ENCODE measurements at regions not wholly inside any gene's neighbourhood (a gene's known extent, or its start where the extent isn't known, plus 50 kb on each side); places are given as distances from the start of the nearest gene placed in this dataset.
"Not testable (repeated sequence)": the region's sequence is repeated elsewhere in the genome, so short reads cannot be mapped to it uniquely, and the experiment has no call there.

GRCh38 chr1:60850084-60850483, 232.3 kb upstream of the NFIA start:
- ATAC-seq: no peak
- TF ChIP-seq RARB (CRISPR knock-in tag; IDR thresholded peaks at IDR 0.05): no peak
- TF ChIP-seq ZNF70 (CRISPR knock-in tag; IDR thresholded peaks at IDR 0.05): no peak
- TF ChIP-seq, protein P1, sequence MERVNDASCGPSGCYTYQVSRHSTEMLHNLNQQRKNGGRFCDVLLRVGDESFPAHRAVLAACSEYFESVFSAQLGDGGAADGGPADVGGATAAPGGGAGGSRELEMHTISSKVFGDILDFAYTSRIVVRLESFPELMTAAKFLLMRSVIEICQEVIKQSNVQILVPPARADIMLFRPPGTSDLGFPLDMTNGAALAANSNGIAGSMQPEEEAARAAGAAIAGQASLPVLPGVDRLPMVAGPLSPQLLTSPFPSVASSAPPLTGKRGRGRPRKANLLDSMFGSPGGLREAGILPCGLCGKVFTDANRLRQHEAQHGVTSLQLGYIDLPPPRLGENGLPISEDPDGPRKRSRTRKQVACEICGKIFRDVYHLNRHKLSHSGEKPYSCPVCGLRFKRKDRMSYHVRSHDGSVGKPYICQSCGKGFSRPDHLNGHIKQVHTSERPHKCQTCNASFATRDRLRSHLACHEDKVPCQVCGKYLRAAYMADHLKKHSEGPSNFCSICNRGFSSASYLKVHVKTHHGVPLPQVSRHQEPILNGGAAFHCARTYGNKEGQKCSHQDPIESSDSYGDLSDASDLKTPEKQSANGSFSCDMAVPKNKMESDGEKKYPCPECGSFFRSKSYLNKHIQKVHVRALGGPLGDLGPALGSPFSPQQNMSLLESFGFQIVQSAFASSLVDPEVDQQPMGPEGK (CRISPR knock-in tag; IDR thresholded peaks at IDR 0.05; ENCODE audit: borderline replicate concordance): no peak

DNA sequence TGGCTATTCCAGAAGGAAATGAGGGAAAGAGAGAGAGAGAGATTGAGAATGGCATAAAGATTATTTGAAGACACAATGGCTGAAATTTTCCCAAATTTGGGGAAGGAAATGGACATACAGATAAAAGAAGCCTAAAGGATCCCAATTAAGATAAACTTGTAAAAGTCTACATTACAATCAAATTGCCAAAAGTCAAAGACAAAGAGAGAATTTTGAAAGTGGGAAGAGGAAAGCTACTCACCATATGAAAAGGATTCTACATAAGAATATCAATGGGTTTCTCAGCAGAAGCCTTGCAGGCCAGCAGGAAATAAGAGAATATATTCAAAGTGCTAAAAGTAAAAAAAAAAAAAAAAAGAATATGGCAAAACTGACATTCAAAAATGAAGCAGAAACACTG, 233.0 kb upstream of the NFIA start:
- ATAC-seq: no peak
- no peak for TF ChIP-seq RARB (CRISPR knock-in tag; IDR thresholded peaks at IDR 0.05)
- no peak for TF ChIP-seq TCF4 (CRISPR knock-in tag; IDR thresholded peaks at IDR 0.05; ENCODE audit: borderline replicate concordance)
- no peak for TF ChIP-seq ARNTL (CRISPR knock-in tag; IDR thresholded peaks at IDR 0.05; ENCODE audit: borderline replicate concordance, low read depth)
- TF ChIP-seq, protein P2, sequence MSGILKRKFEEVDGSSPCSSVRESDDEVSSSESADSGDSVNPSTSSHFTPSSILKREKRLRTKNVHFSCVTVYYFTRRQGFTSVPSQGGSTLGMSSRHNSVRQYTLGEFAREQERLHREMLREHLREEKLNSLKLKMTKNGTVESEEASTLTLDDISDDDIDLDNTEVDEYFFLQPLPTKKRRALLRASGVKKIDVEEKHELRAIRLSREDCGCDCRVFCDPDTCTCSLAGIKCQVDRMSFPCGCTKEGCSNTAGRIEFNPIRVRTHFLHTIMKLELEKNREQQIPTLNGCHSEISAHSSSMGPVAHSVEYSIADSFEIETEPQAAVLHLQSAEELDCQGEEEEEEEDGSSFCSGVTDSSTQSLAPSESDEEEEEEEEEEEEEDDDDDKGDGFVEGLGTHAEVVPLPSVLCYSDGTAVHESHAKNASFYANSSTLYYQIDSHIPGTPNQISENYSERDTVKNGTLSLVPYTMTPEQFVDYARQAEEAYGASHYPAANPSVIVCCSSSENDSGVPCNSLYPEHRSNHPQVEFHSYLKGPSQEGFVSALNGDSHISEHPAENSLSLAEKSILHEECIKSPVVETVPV (CRISPR knock-in tag; IDR thresholded peaks at IDR 0.05): no peak
- no peak for TF ChIP-seq ZFP30 (CRISPR knock-in tag; IDR thresholded peaks at IDR 0.05)
- no peak for TF ChIP-seq ZNF8 (CRISPR knock-in tag; IDR thresholded peaks at IDR 0.05)
- TF ChIP-seq CSDC2 (CRISPR knock-in tag; IDR thresholded peaks at IDR 0.05): no peak
- no peak for TF ChIP-seq GLIS3 (CRISPR knock-in tag; IDR thresholded peaks at IDR 0.05)
- TF ChIP-seq POU6F1 (CRISPR knock-in tag; IDR thresholded peaks at IDR 0.05; ENCODE audit: borderline replicate concordance, low read depth): no peak
- TF ChIP-seq PPARA (CRISPR knock-in tag; IDR thresholded peaks at IDR 0.05; ENCODE audit: borderline replicate concordance): no peak

DNA sequence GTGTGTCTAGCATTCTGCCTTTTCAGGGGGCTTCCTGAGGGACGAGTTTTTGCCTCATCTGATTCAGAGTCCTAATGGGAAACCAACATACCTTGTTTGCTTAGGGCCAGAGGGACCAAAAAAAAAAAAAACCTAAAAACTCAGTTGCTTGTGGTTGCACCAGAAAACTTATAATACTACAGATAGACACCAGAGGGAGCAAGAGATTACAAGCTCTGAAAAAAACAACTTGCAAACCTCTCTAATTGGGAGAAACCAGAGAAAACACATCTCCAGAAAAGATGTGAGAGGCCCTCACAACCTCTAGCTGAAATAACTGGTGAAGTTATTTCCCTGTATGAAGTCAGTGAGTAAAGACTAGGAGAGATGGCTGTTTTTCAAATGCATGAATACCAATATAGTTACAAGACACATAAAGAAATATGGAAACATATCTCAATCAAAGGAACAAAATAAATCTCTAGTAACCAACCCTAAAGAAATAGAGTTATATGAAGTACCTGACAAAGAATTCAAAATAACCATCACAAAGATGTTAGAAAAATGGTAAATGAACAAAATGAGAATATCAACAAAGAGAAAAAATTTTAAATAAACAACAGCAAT, 233.7 kb upstream of the NFIA start:
- ATAC-seq: peak; percentile 57; the same call in 1 of the 3 replicates
- TF ChIP-seq ZFP30 (CRISPR knock-in tag; IDR thresholded peaks at IDR 0.05) (no peak), CSDC2 (CRISPR knock-in tag; IDR thresholded peaks at IDR 0.05) (no peak)

DNA sequence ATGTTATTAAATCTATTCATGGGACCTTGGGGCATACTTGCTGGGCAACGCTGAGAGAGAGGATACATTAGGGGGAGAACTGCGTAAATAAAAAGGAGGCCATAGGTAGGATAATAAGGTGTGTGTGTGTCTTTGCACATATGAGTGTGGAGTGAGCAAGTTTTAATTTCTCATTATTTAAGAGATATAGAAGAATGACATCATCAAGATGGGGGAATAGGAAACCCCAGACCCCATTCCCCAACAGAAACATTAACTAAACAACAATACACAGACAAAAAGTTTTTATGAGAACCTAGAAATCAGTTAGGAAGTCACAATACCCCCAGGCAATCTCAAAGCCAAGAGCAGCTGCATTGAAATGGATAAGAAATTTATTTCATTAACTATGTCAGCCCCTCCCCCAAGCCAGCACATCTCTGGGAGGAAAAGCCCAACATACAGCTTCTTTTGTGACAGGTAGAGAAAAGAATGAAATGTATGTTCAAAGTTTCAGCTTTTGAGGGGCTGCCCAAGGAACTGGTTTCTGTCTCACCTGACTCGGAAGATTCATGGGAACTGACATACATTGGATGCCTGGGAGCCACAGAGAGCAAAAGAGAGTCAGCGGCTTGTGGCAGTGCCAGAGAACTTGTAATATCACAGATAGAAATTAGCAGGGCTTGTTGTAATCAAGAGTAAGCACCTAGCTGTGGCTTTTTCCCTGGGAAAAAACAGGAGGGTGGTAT, 234.3 kb upstream of the NFIA start:
- no peak for ATAC-seq
- TF ChIP-seq ZNF565 (CRISPR knock-in tag; conservative IDR thresholded peaks at IDR 0.05; ENCODE audit: low read depth) (no peak), ZNF70 (CRISPR knock-in tag; IDR thresholded peaks at IDR 0.05) (no peak), PPARA (CRISPR knock-in tag; IDR thresholded peaks at IDR 0.05; ENCODE audit: borderline replicate concordance) (no peak), POU6F1 (CRISPR knock-in tag; IDR thresholded peaks at IDR 0.05; ENCODE audit: borderline replicate concordance, low read depth) (no peak), TCF4 (CRISPR knock-in tag; IDR thresholded peaks at IDR 0.05; ENCODE audit: borderline replicate concordance) (no peak)
- TF ChIP-seq, protein P1 (CRISPR knock-in tag; IDR thresholded peaks at IDR 0.05; ENCODE audit: borderline replicate concordance): no peak

DNA sequence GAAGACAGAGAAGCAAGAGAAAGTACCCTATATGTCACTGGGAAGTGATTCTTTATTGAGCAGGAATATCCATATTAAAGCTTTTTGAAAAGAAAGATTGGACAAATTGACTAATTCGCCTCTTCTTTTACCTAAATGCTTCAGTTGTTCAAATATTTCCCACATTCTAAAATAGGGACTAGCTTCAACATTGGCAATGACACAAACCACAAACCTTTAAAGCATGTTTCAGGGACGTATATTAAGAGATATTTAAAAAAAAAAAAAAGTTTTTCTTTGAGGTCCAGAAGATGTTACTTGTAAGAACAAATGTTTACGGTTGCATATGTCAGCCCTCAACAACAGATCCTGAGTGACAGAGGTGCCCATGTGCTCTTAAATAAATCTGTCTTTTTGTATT, 235.0 kb upstream of the NFIA start:
- ATAC-seq: no peak
- TF ChIP-seq CREB5 (CRISPR knock-in tag; IDR thresholded peaks at IDR 0.05; ENCODE audit: low read depth): no peak
- TF ChIP-seq ESRRG (CRISPR knock-in tag; IDR thresholded peaks at IDR 0.05): no peak
- no peak for TF ChIP-seq OSR1 (CRISPR knock-in tag; IDR thresholded peaks at IDR 0.05)

DNA sequence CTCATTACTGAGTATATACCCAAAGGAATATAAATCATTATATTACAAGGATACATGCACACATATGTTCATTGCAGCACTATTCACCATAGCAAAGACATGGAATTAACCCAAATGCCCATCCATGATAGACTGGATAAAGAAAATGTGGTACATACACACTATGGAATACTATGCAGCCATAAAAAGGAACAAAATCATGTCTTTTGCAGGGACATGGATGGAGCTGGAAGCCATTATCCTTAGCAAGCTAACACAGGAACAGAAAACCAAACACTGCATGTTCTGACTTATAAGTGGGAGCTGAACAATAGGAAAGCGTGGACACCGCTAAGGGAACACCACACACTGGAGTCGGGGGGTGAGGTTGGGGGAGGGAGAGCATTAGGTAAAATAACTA, 236.7 kb upstream of the NFIA start:
- not testable (repeated sequence) for ATAC-seq
